GM21576 (cell line): ENCODE measurements at regions not wholly inside any gene's neighbourhood (a gene's known extent, or its start where the extent isn't known, plus 50 kb on each side); places are given as distances from the start of the nearest gene placed in this dataset.

Experiments used
- ATAC-seq: cut with Tn5 transposase; IDR thresholded peaks from one replicate; pipeline ENCODE4 v1.9.1; 2021; ENCODE audit warnings: mild to moderate bottlenecking, moderate library complexity; ENCODE audit not compliant: unreplicated experiment

GRCh38 chr14:83312511-83312910 is 1778.9 kb upstream of the SEL1L start:
- no peak for ATAC-seq

- no peak for ATAC-seq
Measured at GRCh38 chr14:83314764-83315163, 1781.1 kb upstream of the SEL1L start.

- no peak for ATAC-seq
Measured at GRCh38 chr14:83316356-83316755, 1782.7 kb upstream of the SEL1L start.

DNA sequence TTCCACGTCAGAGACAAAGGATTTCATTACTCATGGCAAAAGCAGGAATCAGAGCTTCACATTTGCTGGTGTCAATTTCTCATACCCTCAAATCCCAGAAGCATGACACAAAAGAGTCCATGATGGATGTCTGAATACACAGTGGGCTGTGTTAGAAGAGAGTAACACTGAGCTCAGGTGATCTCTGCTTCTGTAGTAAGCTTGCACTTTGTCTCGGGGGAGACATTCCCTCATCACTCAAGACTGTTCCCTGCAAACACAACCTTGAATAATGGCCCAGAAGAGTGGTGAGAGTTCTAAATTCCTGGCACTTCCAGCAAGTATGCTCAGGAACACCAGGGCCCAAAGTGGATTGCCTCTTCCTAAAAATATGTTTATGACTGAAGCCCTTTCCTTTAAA is 1787.2 kb upstream of the SEL1L start:
- no peak for ATAC-seq

GRCh38 chr14:83331513-83331912 is 1797.9 kb upstream of the SEL1L start:
- ATAC-seq: no peak

- no peak for ATAC-seq
Measured at GRCh38 chr14:83342590-83342989, 1808.9 kb upstream of the SEL1L start.

- no peak for ATAC-seq
Measured at GRCh38 chr14:83347874-83348273, 1814.2 kb upstream of the SEL1L start.

DNA sequence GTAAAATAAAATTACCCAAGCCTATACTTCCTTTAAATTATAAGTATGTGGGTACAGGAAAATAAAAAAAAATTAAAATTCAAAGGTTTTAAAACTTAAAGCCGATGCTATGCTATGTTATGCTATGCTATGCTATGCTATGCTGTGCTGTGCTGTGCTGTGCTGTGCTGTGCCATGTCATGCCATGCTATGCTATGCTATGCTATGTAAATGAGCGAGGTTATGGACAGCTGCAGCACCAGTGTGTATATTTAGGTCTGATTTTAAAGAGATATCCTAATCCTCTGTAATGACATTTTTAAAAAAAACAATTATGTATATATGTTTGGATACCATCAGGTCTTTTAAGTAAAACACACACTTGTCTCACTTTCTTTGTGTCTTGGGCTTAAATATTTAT is 1822.0 kb upstream of the SEL1L start:
- ATAC-seq: no peak

GRCh38 chr14:83356080-83356479 is 1822.4 kb upstream of the SEL1L start:
- no peak for ATAC-seq

- ATAC-seq: no peak
Measured at GRCh38 chr14:83372271-83372670, 1838.6 kb upstream of the SEL1L start.

GRCh38 chr14:83379436-83379835 is 1845.8 kb upstream of the SEL1L start:
- no peak for ATAC-seq

DNA sequence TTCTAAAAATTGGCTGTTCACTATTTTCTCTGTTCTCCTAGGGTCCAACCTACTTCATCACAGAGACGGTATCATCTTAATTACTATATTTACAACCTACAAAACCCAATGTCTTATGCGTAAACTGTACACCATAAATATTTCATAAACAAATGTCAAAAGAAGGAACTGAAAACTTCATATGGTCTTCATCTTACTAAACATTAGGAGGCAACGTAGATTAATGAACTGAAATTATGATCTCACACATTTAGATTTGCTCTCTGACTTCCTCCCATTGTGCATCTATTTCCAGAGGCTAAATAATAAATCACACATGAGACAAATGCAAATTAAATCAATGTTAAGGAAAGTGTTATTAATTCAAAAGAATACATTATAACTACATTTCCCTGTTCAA is 1850.6 kb upstream of the SEL1L start:
- ATAC-seq: no peak

GRCh38 chr14:83395321-83395720 is 1861.7 kb upstream of the SEL1L start:
- ATAC-seq: no peak

DNA sequence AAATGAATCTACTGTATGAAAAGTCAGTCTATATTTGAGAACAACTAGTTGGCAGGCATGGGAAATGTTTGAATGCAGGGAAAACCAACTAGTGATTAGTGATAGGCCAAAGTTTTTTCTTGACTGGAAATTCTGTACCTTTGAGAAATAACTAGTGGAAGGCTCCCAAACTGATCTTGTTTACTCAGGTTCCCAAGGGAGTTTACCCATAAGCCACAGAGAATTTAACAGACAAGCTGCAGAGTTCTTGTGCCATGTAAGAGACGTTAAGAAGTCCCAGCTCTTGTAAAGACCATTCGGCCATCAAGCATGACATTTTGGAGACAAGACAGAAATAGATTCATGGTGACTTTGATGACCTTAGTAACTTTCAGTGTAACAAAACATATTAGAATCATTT is 1882.8 kb upstream of the SEL1L start:
- no peak for ATAC-seq

- ATAC-seq: no peak
Measured at GRCh38 chr14:83419420-83419819, 1885.8 kb upstream of the SEL1L start.

DNA sequence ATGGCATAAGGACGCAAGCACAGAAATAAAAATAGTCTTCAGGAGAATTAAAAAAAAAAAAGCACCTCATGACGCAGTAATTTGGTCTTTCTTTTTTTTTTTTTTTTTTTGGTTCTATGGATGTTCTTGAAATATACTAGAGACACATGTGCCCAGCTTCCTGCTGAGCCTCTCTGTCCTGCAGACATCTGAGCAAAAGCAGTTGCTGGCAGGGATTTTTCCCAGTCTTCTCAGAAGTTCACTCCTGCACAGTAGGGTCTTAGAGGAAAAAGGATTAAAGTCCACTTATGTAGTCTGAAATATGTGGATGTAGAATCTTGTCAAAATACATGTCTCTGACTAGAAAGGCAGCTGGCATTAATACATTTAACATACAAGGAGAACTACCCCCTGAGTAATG is 1888.1 kb upstream of the SEL1L start:
- ATAC-seq: no peak

- no peak for ATAC-seq
Measured at GRCh38 chr14:83425138-83425537, 1891.5 kb upstream of the SEL1L start.

GRCh38 chr14:83425706-83426105 is 1892.1 kb upstream of the SEL1L start:
- no peak for ATAC-seq

DNA sequence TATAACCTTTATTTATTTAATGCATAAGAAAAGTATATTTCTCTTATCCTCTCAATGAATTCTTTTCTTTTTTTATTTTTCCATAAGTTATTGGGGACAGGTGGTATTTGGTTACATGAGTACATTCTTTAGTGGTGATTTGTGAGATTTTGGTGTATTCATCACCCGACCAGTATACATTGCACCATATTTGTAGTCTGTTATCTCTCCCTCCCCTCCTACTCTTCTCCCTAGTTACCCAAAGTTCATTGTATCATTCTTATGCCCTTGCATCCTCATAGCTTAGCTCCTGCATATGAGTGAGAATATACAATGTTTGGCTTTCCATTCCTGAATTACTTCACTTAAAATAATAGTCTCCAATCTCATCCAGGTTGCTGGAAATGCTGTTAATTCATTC is 1900.0 kb upstream of the SEL1L start:
- ATAC-seq: no peak

GRCh38 chr14:83441801-83442200 is 1908.1 kb upstream of the SEL1L start:
- ATAC-seq: no peak

DNA sequence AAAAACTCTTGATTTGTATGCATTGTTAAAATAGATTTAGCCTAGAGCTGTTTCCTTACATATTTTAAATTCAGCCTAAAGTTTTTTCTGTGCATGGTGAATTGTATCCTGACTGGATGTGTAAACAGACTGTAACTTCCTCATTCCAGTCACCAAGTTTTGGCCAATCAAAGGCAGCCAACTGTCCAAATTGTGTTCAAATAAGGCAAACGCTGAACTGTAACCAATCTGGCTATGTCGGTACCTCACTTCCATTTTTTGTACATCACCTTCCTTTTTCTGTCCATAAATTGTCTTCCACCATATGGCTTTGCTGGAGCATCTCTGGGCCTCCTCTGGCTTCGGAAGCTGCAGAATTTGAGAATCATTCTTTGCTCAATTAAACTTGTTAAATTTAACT is 1921.9 kb upstream of the SEL1L start:
- ATAC-seq: no peak

- no peak for ATAC-seq
Measured at GRCh38 chr14:83461521-83461920, 1927.9 kb upstream of the SEL1L start.

GRCh38 chr14:83462759-83463158 is 1929.1 kb upstream of the SEL1L start:
- ATAC-seq: no peak

DNA sequence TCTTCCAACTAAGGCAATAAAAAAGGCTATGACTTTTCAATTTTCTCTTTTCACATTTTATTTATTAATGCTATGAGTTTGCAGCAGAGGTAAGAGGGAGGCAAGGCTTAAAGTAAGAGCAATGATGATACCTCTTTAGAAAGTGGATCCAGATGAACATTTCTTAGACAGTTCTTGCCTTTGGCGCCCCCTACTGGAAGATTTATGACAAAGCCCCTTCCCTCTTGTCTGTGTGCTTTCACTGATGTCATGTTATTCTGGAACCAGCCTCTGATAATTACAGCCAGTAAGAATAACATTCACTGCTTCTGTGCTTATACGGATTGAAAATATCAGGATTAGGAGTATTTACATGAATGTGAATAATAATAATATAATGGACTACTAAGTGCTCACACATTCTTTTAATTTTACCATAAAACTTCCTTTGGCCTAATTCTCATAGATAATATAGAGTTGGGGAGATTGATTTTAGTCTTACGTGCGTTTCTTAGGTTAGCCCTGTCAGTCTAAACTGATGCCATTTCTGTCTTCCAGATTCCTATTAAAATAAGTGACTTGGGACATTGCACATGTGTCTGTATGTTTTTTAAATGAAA is 1929.9 kb upstream of the SEL1L start:
- ATAC-seq: no peak
